Fibroblast of mammary gland (primary cell): ENCODE measurements at regions not wholly inside any gene's neighbourhood (a gene's known extent, or its start where the extent isn't known, plus 50 kb on each side); places are given as distances from the start of the nearest gene placed in this dataset.

Experiments used
- DNase-seq: peaks from one replicate; pipeline ENCODE4 v3.0.0-alpha.2; 2010; ENCODE audit warnings: low read depth
- H3K4me3 ChIP-seq: 2 replicates; pipeline ENCODE4 v1.5.1; 2011; ENCODE audit warnings: low read depth, mild to moderate bottlenecking, low read length, moderate library complexity; ENCODE audit not compliant: control insufficient read depth
- CTCF ChIP-seq: conservative IDR thresholded peaks from 2 replicates; pipeline ENCODE4 v1.5.1; 2011; ENCODE audit warnings: low read depth, low read length, inconsistent platforms; ENCODE audit not compliant: control insufficient read depth, insufficient read depth

DNA sequence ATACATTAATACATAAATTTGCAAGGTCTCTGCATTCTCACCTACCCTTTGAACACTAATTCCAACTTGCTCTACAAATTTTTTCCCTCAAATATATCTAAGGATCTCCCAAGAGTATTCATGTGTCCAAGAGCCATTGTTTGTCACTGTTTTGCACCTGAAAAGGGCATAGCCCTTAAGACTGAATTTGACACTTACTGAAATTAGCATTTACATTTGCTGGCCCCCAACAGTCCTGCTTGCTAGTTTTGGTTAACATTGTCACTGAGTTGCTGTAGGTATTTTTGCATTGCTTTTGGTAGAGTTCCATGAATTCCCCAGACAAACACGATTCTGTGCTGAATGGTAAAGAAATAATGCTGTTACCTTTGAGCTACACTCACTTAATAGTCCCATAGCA is 57.3 kb downstream of the KCNA4 start:
- no peak for TF ChIP-seq CTCF
- H3K4me3 ChIP-seq: no peak overlapping the region
- DNase-seq: no peak

DNA sequence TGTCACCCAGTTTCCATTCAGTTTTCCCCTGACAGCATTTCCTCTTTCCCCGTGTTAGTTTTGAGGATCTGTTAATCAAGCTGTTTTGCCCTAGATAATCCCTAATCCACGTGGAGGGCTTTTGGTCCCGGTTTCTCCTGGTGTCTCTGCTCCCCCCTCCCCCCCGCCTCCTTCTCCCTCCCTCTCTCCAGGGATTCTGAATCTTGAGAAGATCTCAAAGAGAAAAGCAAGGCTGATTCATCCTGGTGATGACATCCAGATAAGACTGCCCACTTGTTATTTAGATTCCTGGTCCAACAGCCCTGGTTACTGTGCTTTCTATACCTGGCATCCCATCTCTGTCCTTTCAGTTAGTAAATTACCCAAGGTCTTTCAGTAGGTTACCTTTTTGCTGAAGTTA is 59.4 kb downstream of the KCNA4 start:
- DNase-seq: no peak
- no peak for TF ChIP-seq CTCF
- H3K4me3 ChIP-seq: no peak overlapping the region

DNA sequence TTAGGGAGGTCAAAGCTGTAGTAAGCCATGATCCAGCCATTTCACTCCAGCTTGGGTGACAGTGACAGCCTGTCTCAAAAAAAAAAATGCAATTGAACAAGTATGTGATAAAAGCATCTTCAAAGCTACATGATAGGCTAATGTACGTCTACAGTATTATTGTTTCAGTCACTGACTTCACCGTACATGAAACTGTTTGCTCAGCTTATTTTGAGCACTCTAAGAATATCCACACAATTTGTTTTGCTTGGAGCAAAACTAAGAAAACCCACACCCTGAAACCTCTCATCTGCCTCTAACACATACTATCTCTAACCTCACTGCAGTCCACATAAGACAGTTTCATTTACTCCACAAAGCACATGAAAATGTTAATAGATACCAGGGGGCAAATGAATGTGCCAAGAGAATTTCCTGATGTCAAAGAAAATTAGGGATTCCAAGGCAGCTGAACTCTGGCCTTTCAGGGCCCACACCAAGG is 60.7 kb downstream of the KCNA4 start:
- no peak for DNase-seq
- no peak overlapping the region for H3K4me3 ChIP-seq
- TF ChIP-seq CTCF: no peak

GRCh38 chr11:29943347-29943746 is 73.5 kb downstream of the KCNA4 start:
- DNase-seq: no peak
- no peak overlapping the region for H3K4me3 ChIP-seq
- TF ChIP-seq CTCF: no peak

GRCh38 chr11:29937526-29937925 is 79.3 kb downstream of the KCNA4 start:
- DNase-seq: no peak
- H3K4me3 ChIP-seq: no peak overlapping the region
- no peak for TF ChIP-seq CTCF

GRCh38 chr11:29934115-29934638 is 82.7 kb downstream of the KCNA4 start:
- H3K4me3 ChIP-seq: no peak overlapping the region
- TF ChIP-seq CTCF: no peak
- DNase-seq: no peak

DNA sequence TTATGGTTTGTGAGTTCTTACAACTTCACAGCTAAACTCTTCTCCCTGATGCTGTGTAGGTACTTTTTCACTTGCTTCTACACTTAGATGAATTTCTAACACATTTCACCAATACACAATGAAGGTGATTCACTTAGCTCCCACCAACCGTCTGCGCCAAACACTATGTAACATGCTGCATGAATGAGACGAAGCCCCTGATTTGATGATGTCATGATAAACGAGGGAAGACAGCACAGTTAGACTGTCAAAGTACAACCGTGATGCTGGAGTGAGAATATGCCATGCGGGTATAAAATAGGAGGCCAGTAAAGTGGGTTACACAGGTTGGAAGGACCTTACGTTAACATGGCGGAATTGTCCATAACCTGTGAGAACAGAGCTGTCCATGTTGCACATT is 100.8 kb downstream of the KCNA4 start:
- no peak for DNase-seq
- no peak for TF ChIP-seq CTCF
- H3K4me3 ChIP-seq: no peak overlapping the region
